ENCODE measurements at regions not wholly inside any gene's neighbourhood (a gene's known extent, or its start where the extent isn't known, plus 50 kb on each side); places are given as distances from the start of the nearest gene placed in this dataset.
"Not testable (repeated sequence)": the region's sequence is repeated elsewhere in the genome, so short reads cannot be mapped to it uniquely, and the experiment has no call there.

DNA sequence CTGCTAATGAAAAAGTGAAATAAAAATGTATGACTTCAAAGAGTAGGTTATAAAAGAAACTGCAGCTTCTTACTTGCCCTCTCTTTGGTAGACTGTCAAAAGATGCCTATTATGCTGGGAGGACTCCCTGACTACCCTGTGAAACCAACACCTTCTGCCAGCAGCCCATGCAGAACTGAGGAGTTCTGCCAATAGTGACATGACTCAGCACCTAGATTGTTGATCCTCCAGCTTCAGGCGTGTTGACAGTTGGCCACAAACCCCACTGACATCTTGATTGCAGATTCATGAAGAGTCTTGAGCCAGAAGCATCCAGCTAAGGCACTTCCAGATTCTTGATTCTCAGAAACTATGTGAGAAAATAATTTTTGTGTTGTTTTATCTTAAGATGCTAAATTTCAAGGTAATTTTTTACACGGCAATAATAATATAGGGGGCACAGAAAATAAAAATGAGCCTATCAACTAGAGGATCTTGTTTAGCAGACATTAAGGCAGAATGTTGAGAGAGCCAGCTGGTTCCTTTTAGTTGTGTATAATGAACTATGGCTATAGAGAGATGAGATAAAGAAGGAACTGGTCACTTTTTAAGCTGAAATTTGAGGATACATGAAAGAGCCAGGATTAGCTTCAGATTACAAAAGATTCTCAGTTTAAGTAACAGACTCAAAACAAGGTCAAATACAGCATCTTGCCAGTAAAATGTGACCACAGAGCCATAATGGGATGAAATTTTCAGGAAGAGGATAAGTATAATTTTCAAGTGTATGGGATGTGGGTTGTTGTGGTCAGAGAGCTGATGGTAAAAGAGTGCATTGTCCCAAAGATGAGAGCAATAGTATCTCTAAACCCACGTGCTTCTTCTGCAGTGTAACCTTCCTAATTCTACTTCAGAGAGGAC lies 588.7 kb upstream of the CBLB start:
- Mint-ChIP-seq H3K27ac (no peak overlapping the region), H3K9me3 (no peaks in the 10 kb centered on the region), H3K36me3 (no peaks in the 10 kb centered on the region), H3K4me1 (peaks cover 14% of the 10 kb centered on the region), H3K4me3 (no peak overlapping the region), H3K27me3 (no peaks in the 10 kb centered on the region)
- ATAC-seq: peak; percentile 72

DNA sequence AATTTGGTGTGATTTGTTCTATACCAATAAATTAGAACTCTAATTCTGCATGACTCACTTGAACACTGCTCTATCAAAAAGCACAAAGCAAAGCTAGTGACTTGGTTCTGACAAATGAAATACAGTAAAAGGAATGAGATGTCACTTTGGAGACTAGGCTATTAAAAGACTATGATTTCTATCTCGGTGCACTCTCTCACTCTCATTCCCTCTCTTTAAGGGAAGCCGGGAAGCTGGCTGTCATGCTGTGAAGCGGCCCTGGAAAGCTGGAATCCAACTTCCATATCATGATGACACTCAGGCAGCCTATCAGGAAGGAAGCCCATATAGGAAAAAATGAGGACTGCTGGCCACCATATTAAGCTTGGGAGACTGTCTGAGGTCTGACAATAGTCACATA lies 590.1 kb upstream of the CBLB start:
- H3K27ac Mint-ChIP-seq: no peak overlapping the region
- no peak overlapping the region for H3K4me3 Mint-ChIP-seq
- no peaks in the 10 kb centered on the region for H3K36me3 Mint-ChIP-seq
- no peak for ATAC-seq
- no peaks in the 10 kb centered on the region for H3K9me3 Mint-ChIP-seq
- H3K4me1 Mint-ChIP-seq: peaks cover 14% of the 10 kb centered on the region
- no peaks in the 10 kb centered on the region for H3K27me3 Mint-ChIP-seq

DNA sequence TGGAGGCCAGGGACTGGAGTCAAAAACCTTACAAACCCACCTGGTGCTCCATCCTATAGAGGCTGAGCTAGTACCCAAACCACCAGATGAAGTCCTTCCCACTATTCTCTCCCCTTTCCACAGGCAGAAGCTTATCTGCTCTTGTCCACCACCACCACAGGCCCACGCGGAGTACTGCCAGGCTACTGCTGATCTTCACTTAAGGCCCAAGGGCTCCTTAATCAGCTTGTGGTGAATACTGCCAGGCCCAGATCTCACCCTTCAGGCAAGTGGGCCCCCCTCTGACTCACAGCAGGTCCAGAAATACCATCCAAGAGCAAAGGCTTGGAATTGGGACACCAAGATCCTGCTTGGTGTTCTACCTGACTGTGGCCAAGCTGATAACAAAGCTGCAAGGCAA lies 598.1 kb upstream of the CBLB start:
- no peak overlapping the region for H3K4me3 Mint-ChIP-seq
- H3K4me1 Mint-ChIP-seq: peaks cover 7% of the 10 kb centered on the region
- H3K27ac Mint-ChIP-seq: no peak overlapping the region
- peaks cover 3% of the 10 kb centered on the region for H3K9me3 Mint-ChIP-seq
- H3K36me3 Mint-ChIP-seq: no peaks in the 10 kb centered on the region
- no peaks in the 10 kb centered on the region for H3K27me3 Mint-ChIP-seq
- ATAC-seq: no peak

DNA sequence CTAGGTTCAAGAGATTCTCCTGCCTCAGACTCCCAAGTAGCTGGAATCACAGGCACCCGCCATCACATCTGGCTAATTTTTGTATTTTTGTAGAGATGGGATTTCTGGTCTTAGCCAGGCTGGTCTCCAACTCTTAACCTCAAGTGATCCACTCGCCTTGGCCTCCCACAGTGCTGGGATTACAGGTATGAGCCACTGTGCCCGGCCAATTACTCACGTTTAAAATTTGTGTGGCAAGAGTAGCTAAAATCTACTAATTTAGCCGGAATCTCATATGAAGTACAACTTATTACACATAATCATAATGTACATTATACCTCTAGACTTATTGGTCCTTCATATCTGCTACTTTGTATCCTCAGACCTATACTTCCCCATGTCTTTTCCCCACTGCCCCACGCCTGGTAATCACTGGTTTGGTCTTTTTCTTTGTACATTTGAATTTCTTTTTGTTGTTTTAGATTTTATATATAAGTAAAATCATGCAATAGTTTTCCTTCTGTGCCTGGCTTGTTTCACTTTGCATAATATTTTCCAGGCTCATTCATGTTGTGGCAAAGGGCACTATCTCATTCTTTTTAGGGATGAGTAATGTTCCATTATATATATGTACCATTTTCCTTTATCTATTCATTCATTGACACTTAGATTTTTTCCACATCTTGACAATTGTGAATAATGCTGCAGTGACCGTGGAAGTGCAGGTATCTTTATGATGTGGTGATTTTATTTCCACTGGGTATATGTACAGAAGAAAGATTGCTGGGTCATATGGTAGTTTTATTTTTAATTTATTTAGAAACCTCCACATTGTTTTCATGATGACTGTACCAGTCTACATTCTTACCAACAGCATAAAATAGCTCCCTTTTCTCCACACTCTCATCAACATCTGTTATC lies 605.0 kb upstream of the CBLB start:
- no peaks in the 10 kb centered on the region for H3K27me3 Mint-ChIP-seq
- peaks cover 14% of the 10 kb centered on the region for H3K9me3 Mint-ChIP-seq
- H3K36me3 Mint-ChIP-seq: peaks cover 10% of the 10 kb centered on the region
- H3K27ac Mint-ChIP-seq: no peak overlapping the region
- H3K4me3 Mint-ChIP-seq: no peak overlapping the region
- ATAC-seq: no peak
- H3K4me1 Mint-ChIP-seq: peaks cover 5% of the 10 kb centered on the region

DNA sequence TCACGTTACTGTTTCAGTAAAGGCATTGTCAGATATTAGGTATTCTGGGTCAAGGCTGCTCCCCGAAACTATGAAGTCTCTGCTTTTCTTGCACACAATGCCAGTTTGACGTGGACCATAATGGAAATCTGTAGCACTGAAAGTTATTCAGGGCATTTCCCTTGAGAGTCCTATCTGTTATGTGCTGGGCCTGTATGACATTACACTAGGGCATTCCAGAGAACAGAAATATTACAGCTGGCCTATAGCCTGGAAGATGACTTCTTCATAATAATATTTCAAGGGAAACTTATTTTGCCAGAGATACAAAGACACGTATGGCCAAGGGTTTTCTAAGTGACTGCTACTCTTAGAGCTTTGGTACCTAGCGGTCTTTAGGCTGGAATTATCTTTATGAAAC lies 613.6 kb upstream of the CBLB start:
- no peak for ATAC-seq
- Mint-ChIP-seq H3K27me3 (no peaks in the 10 kb centered on the region), H3K36me3 (peaks cover 14% of the 10 kb centered on the region), H3K9me3 (peaks cover 12% of the 10 kb centered on the region), H3K4me3 (no peak overlapping the region), H3K4me1 (no peaks in the 10 kb centered on the region), H3K27ac (no peak overlapping the region)

DNA sequence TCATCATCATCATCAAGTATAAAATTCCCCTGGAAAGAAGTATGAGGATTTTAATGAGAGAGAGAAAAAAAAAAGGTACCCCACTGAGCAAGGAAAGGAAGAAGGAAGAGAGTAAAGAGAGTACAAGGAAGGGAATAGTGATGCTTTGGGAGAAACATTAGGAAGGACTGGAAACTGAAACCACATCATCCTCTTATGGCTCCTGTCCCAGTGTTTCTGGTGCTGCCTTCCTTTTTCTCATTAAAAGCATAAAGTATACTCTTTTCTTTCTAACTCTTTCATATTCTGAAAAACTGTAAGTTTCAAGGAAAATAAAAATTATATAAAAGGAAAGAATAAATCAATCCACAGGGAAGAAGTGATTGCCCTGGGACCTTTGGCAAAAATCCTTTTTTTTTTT lies 616.4 kb upstream of the CBLB start:
- no peak overlapping the region for H3K27ac Mint-ChIP-seq
- H3K4me1 Mint-ChIP-seq: no peaks in the 10 kb centered on the region
- no peaks in the 10 kb centered on the region for H3K27me3 Mint-ChIP-seq
- H3K4me3 Mint-ChIP-seq: no peak overlapping the region
- H3K9me3 Mint-ChIP-seq: peaks cover 2% of the 10 kb centered on the region
- no peak for ATAC-seq
- H3K36me3 Mint-ChIP-seq: no peaks in the 10 kb centered on the region

DNA sequence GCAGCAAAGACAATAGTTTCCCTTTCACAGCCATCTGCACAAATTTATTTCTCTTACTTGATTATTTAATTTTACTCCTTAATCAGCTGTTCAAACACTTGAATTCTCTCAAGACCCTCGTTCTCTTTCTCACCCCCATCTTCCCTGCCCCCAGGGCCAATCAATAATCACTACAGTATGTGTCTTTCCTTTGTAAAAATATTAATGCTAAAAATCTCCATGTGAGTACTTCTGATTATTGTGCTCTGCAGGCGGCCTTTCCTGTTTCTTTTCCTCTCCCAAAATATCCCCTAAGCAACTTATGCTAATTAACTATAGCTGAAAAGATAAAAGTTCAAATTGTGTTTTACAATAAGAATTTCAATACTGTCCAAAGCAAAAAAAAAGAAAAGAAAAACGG lies 617.0 kb upstream of the CBLB start:
- peaks cover 2% of the 10 kb centered on the region for H3K9me3 Mint-ChIP-seq
- no peak overlapping the region for H3K4me3 Mint-ChIP-seq
- no peak overlapping the region for H3K27ac Mint-ChIP-seq
- no peaks in the 10 kb centered on the region for H3K36me3 Mint-ChIP-seq
- H3K4me1 Mint-ChIP-seq: no peaks in the 10 kb centered on the region
- no peak for ATAC-seq
- no peaks in the 10 kb centered on the region for H3K27me3 Mint-ChIP-seq

DNA sequence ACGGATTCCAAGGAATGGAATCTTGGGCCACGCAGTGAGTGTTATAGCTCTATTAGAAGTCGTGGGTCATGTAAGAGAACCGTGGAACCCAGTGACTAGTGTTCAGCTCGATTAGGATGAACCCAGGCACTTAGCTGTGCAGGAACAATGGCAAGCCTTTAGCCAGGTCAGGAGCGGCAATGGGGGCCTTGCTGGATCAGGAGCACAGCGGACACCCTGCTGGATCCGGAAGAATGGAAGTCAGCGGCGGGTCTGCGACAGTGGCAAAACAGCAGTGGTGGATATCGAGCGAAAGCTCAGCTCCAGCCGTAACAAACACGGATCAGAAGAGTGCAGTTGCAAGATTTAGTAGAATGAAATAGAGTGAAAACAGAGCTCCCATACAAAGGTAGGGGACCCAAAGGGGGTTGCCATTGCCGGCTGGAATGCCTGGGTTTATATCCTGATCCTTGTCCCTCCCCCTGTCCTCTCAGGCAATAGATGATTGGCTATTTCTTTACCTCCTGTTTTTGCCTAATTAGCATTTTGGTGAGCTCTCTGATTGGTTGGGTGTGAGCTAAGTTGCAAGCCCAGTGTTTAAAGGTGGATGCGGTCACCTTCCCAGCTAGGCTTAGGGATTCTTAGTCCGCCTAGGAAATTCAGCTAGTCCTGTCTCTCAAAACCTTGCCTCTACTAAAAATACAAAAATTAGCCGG lies 618.3 kb upstream of the CBLB start:
- H3K4me3 Mint-ChIP-seq, H3K27me3 Mint-ChIP-seq, H3K9me3 Mint-ChIP-seq, ATAC-seq, H3K4me1 Mint-ChIP-seq, H3K36me3 Mint-ChIP-seq, H3K27ac Mint-ChIP-seq: not testable (repeated sequence)

DNA sequence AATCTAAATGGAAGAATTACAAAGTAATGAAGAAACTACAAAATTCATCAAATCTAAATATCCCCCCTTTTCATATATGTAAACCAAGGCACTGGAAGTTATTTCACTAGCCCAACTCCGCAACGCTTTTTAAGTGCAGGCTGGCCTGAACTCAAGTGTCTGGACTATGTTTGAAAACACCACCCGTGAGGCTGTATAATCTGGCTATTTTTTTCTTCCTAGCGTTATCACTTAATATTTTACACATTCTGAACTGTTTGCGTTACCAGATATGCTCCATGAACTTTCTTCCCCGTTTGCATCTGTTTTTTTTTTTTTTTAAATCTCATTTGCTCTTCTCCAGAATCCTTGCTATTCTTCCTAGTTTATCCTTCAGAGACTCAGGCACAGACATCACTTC lies 619.5 kb upstream of the CBLB start:
- no peak for ATAC-seq
- H3K27ac Mint-ChIP-seq: no peak overlapping the region
- H3K36me3 Mint-ChIP-seq: no peaks in the 10 kb centered on the region
- H3K4me1 Mint-ChIP-seq: no peaks in the 10 kb centered on the region
- peaks cover 2% of the 10 kb centered on the region for H3K9me3 Mint-ChIP-seq
- no peaks in the 10 kb centered on the region for H3K27me3 Mint-ChIP-seq
- no peak overlapping the region for H3K4me3 Mint-ChIP-seq

DNA sequence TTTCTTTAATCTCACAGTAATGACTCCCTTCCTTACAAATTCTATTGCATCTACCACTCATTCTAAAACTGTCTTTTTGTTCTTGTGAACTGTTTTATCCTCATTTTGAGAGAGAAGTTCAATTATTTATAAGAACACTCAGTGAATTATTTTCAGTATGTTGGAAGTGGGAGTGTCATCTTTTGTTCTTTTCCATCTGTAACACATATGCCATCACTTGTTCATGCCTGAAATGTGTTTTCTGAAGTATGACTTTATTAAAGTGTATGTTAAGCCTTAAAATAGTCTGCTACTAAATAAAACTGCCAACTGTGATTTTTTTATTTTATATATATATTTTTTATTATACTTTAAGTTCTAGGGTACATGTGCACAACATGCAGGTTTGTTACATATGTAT lies 623.0 kb upstream of the CBLB start:
- Mint-ChIP-seq H3K4me3 (no peak overlapping the region), H3K27me3 (no peaks in the 10 kb centered on the region)
- ATAC-seq: no peak

DNA sequence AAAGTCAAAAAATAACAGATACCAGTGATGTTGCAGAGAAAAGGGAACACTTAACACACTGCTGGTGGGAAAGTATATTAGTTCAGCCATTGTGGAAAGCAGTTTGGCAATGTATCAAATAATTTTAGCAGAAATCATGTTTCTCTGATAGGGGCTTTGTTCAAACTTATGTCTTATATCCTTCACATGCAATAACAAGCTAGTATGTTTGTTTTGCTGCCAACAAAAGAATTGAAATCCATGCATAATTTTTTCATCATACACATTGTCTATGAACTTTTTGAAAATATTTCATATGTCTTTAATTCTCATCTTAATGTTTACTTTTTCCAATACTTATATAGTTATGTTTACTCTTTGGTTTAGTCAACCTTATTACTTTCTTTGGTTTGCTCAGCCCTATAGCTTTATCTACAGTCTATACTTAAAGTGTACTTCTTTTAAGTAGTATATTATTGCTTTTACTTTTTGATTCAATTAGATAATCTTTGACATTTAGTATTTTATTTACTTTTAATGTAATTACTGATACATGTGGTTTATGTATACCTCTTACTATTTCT lies 639.6 kb upstream of the CBLB start:
- Mint-ChIP-seq H3K27me3 (no peaks in the 10 kb centered on the region), H3K4me3 (no peak overlapping the region), H3K36me3 (no peaks in the 10 kb centered on the region)

More for the DNA sequence above, 623.0 kb upstream of the CBLB start:
- H3K4me1 Mint-ChIP-seq: no peaks in the 10 kb centered on the region
- no peak overlapping the region for H3K27ac Mint-ChIP-seq
- peaks cover 2% of the 10 kb centered on the region for H3K9me3 Mint-ChIP-seq
- H3K36me3 Mint-ChIP-seq: no peaks in the 10 kb centered on the region

DNA sequence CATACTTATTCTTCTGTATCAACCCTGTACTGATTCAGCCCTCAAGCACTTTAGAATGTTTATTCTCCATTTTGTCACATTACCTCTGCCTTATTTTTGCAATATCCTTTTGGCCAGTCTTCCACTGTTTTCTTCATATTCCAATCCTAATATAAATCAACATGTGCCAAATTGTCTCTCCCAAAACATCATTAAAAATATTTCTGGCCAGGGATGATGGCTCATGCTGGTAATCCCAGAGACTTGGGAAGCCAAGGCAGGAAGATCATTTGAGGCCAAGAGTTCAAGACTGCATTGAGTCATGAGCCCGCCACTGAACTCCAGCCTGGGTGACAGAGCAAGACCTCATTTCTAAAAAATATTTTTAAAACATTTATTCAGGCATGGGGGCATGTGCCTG lies 641.4 kb upstream of the CBLB start:
- no peaks in the 10 kb centered on the region for H3K4me1 Mint-ChIP-seq

More for the DNA sequence above, 639.6 kb upstream of the CBLB start:
- H3K9me3 Mint-ChIP-seq: peaks cover 7% of the 10 kb centered on the region
- no peak overlapping the region for H3K27ac Mint-ChIP-seq
- no peaks in the 10 kb centered on the region for H3K4me1 Mint-ChIP-seq
- no peak for ATAC-seq

DNA sequence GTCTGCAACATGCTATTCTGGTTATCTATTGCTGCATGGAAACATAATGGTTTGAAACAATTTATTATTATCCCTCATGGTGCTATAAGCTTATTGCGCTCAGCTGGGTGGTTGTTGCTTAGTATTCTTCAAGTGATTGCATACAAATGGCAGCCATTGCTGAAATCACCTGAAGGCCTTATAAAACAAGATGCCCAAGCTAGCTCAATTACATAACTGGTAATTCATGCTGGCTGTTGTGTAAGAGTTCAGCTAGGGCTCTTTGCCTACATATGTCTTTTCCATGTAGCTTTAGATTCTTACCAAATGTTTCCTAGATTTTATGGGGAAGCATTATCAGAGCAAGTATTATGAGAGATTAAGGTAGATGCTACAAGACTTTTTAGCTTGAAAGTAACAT lies 644.0 kb upstream of the CBLB start:
- Mint-ChIP-seq H3K27me3 (no peaks in the 10 kb centered on the region), H3K36me3 (no peaks in the 10 kb centered on the region), H3K4me3 (no peak overlapping the region), H3K4me1 (no peaks in the 10 kb centered on the region), H3K27ac (no peak overlapping the region), H3K9me3 (peaks cover 4% of the 10 kb centered on the region)
- ATAC-seq: no peak

More for the DNA sequence above, 641.4 kb upstream of the CBLB start:
- no peaks in the 10 kb centered on the region for H3K36me3 Mint-ChIP-seq
- H3K27ac Mint-ChIP-seq: no peak overlapping the region
- H3K4me3 Mint-ChIP-seq: no peak overlapping the region
- ATAC-seq: no peak
- peaks cover 4% of the 10 kb centered on the region for H3K9me3 Mint-ChIP-seq
- no peaks in the 10 kb centered on the region for H3K27me3 Mint-ChIP-seq

DNA sequence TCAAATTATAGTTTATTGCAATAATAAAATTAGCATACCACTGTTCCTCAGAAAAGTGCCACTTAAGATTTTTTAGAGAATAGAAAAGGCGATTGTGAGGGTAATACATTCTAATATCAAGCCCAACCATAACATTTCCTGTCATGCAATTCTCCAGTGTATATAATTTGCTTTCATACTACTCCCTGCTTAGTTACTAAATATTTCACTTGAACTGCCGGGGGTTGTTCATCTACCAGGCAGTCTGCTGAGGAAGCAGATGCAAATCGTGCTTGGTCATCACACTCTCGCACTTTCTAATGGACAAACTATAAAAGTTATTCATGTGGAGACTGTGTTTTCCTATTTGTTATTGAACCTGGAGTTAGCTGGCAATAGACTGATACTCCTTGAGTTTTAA lies 645.6 kb upstream of the CBLB start:
- no peak overlapping the region for H3K27ac Mint-ChIP-seq
- peaks cover 4% of the 10 kb centered on the region for H3K9me3 Mint-ChIP-seq
- no peaks in the 10 kb centered on the region for H3K4me1 Mint-ChIP-seq
- ATAC-seq: no peak
- no peaks in the 10 kb centered on the region for H3K36me3 Mint-ChIP-seq
- H3K27me3 Mint-ChIP-seq: no peaks in the 10 kb centered on the region
- no peak overlapping the region for H3K4me3 Mint-ChIP-seq

DNA sequence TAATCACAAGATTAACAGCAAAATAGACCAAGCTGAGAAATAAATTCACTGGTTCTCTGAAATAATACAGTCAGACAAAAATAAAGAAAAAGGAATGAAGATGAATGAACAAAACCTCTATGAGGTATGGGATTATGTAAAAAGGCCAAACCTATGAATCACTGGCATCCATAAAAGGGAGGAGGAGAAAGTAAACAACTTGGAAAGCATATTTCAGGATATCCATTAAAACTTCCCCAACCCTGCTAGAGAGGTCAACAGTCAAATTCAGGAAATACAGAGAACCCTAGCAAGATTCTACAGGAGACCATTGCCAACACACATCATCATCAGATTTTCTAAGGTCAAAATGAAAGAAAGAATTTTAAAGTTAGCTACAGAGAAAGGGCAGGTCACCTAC lies 649.7 kb upstream of the CBLB start:
- no peak for ATAC-seq
- H3K4me3 Mint-ChIP-seq: no peak overlapping the region
- H3K27ac Mint-ChIP-seq: no peak overlapping the region

More for the DNA sequence above, 649.7 kb upstream of the CBLB start:
- H3K9me3 Mint-ChIP-seq: no peaks in the 10 kb centered on the region
- H3K4me1 Mint-ChIP-seq: no peaks in the 10 kb centered on the region
- H3K27me3 Mint-ChIP-seq: no peaks in the 10 kb centered on the region
- H3K36me3 Mint-ChIP-seq: no peaks in the 10 kb centered on the region
